Calu3 (cell line): ENCODE measurements at regions not wholly inside any gene's neighbourhood (a gene's known extent, or its start where the extent isn't known, plus 50 kb on each side); places are given as distances from the start of the nearest gene placed in this dataset.

Experiments used
- BruUV-seq: library from RNA; stranded (reverse); fragments of 400-500 nt; replicated peaks from 2 replicates; lab custom pipeline; 2021; lab: Mats Ljungman, UMichigan
- CTCF ChIA-PET: fragments of 300-600 bp; sonication (Branson Sonifier 250); formaldehyde crosslinking; loops from one replicate; lab custom pipeline; 2022; ENCODE audit warnings: antibody characterized with exemption; lab: Charles Lee
- DNase-seq: peaks from one replicate; pipeline ENCODE4 v3.0.0; 2022
- H3K27ac Mint-ChIP-seq: one replicate; pipeline ENCODE4 v1.8.0; 2022; ENCODE audit warnings: mixed read lengths; ENCODE audit not compliant: unreplicated experiment
- H3K27me3 Mint-ChIP-seq: one replicate; pipeline ENCODE4 v1.8.0; 2022; ENCODE audit warnings: mixed read lengths; ENCODE audit not compliant: unreplicated experiment
- H3K36me3 Mint-ChIP-seq: one replicate; pipeline ENCODE4 v1.8.0; 2022; ENCODE audit warnings: mild to moderate bottlenecking, moderate library complexity, mixed read lengths; ENCODE audit not compliant: insufficient read depth, unreplicated experiment
- H3K4me1 Mint-ChIP-seq: one replicate; pipeline ENCODE4 v1.8.0; 2022; ENCODE audit warnings: mild to moderate bottlenecking, low read depth, mixed read lengths; ENCODE audit not compliant: unreplicated experiment
- H3K4me3 Mint-ChIP-seq: one replicate; pipeline ENCODE4 v1.8.0; 2022; ENCODE audit warnings: mild to moderate bottlenecking, low read depth, moderate library complexity, mixed read lengths; ENCODE audit not compliant: unreplicated experiment
- H3K9me3 Mint-ChIP-seq: one replicate; pipeline ENCODE4 v1.8.0; 2022; ENCODE audit warnings: low read depth, mixed read lengths; ENCODE audit not compliant: unreplicated experiment
- CTCF ChIP-seq: fragments of 200-600 bp; IDR thresholded peaks from one replicate; pipeline ENCODE4 v1.8.0; 2022; ENCODE audit warnings: antibody characterized with exemption; ENCODE audit not compliant: unreplicated experiment
- intact Hi-C: fragments of 100-400 bp; cut with micrococcal nuclease; formaldehyde crosslinking; loops from one replicate; pipeline ENCODE4 v1.10.0; 2022; ENCODE audit not compliant: unreplicated experiment

- H3K27me3 Mint-ChIP-seq, result no peaks in the 10 kb centered on the region
- DNase-seq, result no peak
- intact Hi-C loops, result no loop called here
Measured at GRCh38 chr1:91583326-91583755, 82.7 kb downstream of the CDC7 start.

GRCh38 chr1:91584309-91584708 is 83.7 kb downstream of the CDC7 start:
- Mint-ChIP-seq H3K4me1 (no peaks in the 10 kb centered on the region), H3K9me3 (no peaks in the 10 kb centered on the region), H3K27me3 (no peaks in the 10 kb centered on the region), H3K36me3 (no peaks in the 10 kb centered on the region), H3K4me3 (no peak overlapping the region), H3K27ac (no peak overlapping the region)
- BruUV-seq, result no TSS peak
- CTCF ChIA-PET, result no interaction called here
- no peak for DNase-seq
- TF ChIP-seq CTCF, result no peak
- intact Hi-C loops, result no loop called here

More at GRCh38 chr1:91583326-91583755, 82.7 kb downstream of the CDC7 start:
- TF ChIP-seq CTCF, result no peak
- Mint-ChIP-seq H3K36me3 (no peaks in the 10 kb centered on the region), H3K9me3 (no peaks in the 10 kb centered on the region), H3K27ac (no peak overlapping the region), H3K4me3 (no peak overlapping the region), H3K4me1 (no peaks in the 10 kb centered on the region)
- CTCF ChIA-PET, result no interaction called here
- no TSS peak for BruUV-seq

DNA sequence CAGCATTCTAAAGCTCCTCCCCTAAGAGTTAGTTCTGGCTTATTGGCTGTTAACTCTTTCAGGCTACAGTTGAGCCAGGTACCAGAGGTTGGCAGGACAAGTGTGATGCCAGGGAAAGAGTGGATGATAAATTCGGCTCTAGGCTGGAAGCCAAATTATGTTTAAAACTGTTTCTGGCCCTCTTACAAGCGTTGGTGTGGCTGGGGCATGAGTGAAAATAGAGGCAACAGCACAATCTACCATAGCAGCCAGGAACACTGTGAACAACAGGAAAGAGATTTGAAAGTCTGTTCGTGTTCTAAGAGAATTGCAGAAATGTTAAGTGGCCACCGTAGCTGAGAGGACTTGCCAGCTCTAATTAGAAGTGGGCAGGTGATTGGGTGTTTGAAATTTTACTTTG is 84.2 kb downstream of the CDC7 start:
- no TSS peak for BruUV-seq
- intact Hi-C loops, result no loop called here
- no peaks in the 10 kb centered on the region for H3K4me1 Mint-ChIP-seq
- H3K9me3 Mint-ChIP-seq, result no peaks in the 10 kb centered on the region
- no peaks in the 10 kb centered on the region for H3K27me3 Mint-ChIP-seq
- DNase-seq, result no peak
- H3K36me3 Mint-ChIP-seq, result no peaks in the 10 kb centered on the region
- H3K4me3 Mint-ChIP-seq, result no peak overlapping the region
- H3K27ac Mint-ChIP-seq, result no peak overlapping the region
- TF ChIP-seq CTCF, result no peak
- CTCF ChIA-PET, result no interaction called here

DNA sequence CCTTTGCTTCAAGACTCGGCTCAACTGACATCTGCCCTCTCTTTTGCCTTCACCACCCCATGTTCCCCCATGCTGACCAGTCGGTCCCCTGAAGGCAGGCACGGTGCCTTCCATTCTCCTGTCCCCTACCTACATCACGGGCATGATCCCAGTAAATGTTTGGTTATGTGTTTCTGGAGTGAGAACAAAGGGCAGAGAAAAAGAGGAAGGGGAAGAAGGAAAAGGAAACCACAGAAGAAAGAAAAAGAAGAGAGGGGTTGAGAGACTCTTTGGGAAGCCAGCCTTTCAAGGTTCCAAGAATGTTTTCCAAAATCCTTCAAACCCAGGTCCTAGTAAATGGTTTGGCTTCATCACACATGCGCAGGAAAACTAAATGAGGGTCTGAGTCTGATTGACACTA is 84.9 kb downstream of the CDC7 start:
- BruUV-seq, result no TSS peak
- Mint-ChIP-seq H3K9me3 (no peaks in the 10 kb centered on the region), H3K4me1 (no peaks in the 10 kb centered on the region), H3K27ac (no peak overlapping the region), H3K36me3 (no peaks in the 10 kb centered on the region), H3K4me3 (no peak overlapping the region), H3K27me3 (no peaks in the 10 kb centered on the region)
- intact Hi-C loops, result no loop called here
- DNase-seq, result no peak
- CTCF ChIA-PET, result no interaction called here
- no peak for TF ChIP-seq CTCF

- intact Hi-C loops, result no loop called here
- DNase-seq, result no peak
- Mint-ChIP-seq H3K27me3 (no peaks in the 10 kb centered on the region), H3K9me3 (no peaks in the 10 kb centered on the region), H3K4me3 (no peak overlapping the region), H3K36me3 (no peaks in the 10 kb centered on the region), H3K4me1 (no peaks in the 10 kb centered on the region), H3K27ac (no peak overlapping the region)
- no peak for TF ChIP-seq CTCF
- no TSS peak for BruUV-seq
- CTCF ChIA-PET, result interaction anchor here (0.9 kb wide), 1 partner anchor 28 kb away, joined by 3 read pairs; no protein-coding TSS in a partner anchor
Measured at GRCh38 chr1:91585982-91586381, 85.3 kb downstream of the CDC7 start.
